BE2C (cell line): ENCODE measurements at regions not wholly inside any gene's neighbourhood (a gene's known extent, or its start where the extent isn't known, plus 50 kb on each side); places are given as distances from the start of the nearest gene placed in this dataset.

Source experiments
- DNase-seq: peaks from one replicate; pipeline ENCODE4 v3.0.0-alpha.2; 2020
- H3K27me3 ChIP-seq: fragments of 250-450 bp; sonication (Bioruptor Pico); 2 replicates; pipeline ENCODE4 v1.5.1; 2020; ENCODE audit warnings: mild to moderate bottlenecking
- H3K36me3 ChIP-seq: fragments of 250-450 bp; sonication (Bioruptor Pico); 2 replicates; pipeline ENCODE4 v1.5.1; 2020; ENCODE audit warnings: mild to moderate bottlenecking
- H3K4me1 ChIP-seq: fragments of 250-450 bp; sonication (Bioruptor Pico); 2 replicates; pipeline ENCODE4 v1.5.1; 2020
- H3K4me3 ChIP-seq: 2 replicates; pipeline ENCODE4 v1.5.1; 2011; ENCODE audit warnings: low read depth, low read length
- H3K9me3 ChIP-seq: fragments of 250-450 bp; sonication (Bioruptor Pico); 2 replicates; pipeline ENCODE4 v1.5.1; 2020
- CTCF ChIP-seq: IDR thresholded peaks from 2 replicates; pipeline ENCODE4 v1.5.1; 2012; ENCODE audit warnings: mild to moderate bottlenecking, low read depth, low read length

DNA sequence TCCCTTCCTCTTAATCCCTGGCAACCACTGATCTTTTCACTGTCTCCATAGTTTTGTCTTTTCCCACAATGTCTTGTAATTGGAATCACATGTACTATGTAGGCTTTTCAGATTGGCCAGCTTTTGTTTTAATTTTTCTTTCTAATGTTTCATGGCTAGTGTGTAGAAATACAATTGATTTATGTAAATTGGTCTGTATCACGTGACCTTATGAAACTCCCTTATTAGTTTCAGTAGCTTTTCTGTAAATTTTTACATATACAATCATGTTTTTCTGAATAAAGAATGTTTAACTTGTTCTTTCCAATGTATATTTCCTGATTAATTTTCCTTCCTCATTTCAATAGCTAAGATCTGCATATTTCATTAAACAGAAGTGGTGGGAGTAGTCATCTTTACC is 319.3 kb downstream of the MDFIC start:
- H3K9me3 ChIP-seq, result no peaks in the 10 kb centered on the region
- DNase-seq, result no peak
- TF ChIP-seq CTCF, result no peak
- H3K4me3 ChIP-seq, result no peak overlapping the region
- no peaks in the 10 kb centered on the region for H3K27me3 ChIP-seq
- no peaks in the 10 kb centered on the region for H3K4me1 ChIP-seq
- no peaks in the 10 kb centered on the region for H3K36me3 ChIP-seq

DNA sequence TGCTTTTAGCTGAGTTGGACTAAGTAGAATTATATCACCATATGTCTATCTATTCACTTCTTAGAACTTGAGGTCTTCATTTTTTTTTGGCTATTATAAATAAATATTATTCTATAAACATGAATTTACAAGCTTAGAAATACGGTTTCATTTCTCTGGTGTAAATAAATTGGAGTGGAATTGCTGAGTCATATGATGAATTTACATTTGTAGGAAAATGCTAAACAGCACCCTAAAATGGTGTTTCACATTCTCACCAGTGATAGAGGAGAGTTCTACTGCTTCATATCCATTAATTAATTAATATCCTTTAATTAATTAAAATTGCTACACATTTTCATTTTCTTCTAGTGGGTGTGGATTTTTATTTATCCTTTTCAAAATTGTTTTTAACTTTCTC is 318.3 kb downstream of the MDFIC start:
- TF ChIP-seq CTCF, result no peak
- Histone ChIP-seq H3K4me1 (no peaks in the 10 kb centered on the region), H3K4me3 (no peak overlapping the region), H3K36me3 (no peaks in the 10 kb centered on the region), H3K9me3 (no peaks in the 10 kb centered on the region), H3K27me3 (no peaks in the 10 kb centered on the region)
- no peak for DNase-seq

DNA sequence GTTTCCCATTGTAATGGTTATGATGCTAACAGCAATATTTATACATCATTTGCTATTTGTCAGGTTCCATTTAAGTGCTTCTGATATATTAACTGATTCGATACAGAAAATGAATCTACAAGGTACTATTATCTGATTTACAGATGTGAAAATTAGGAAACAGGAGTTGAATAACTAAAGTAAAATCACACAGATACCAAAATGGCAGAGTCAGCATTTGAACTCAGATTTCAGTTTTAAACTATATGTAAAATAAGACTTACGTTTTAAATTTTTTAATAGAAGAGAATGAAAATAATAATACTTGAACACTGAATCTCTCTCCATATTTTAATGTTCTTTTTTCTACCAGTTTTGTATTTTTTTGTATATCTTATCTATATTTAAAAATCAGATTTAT is 313.2 kb downstream of the MDFIC start:
- H3K9me3 ChIP-seq, result no peaks in the 10 kb centered on the region
- H3K27me3 ChIP-seq, result no peaks in the 10 kb centered on the region
- no peak for TF ChIP-seq CTCF
- no peaks in the 10 kb centered on the region for H3K36me3 ChIP-seq
- no peak overlapping the region for H3K4me3 ChIP-seq
- no peak for DNase-seq
- H3K4me1 ChIP-seq, result no peaks in the 10 kb centered on the region

- no peak for TF ChIP-seq CTCF
- H3K9me3 ChIP-seq, result no peaks in the 10 kb centered on the region
- no peaks in the 10 kb centered on the region for H3K27me3 ChIP-seq
- H3K4me3 ChIP-seq, result no peak overlapping the region
- DNase-seq, result no peak
- H3K4me1 ChIP-seq, result no peaks in the 10 kb centered on the region
- no peaks in the 10 kb centered on the region for H3K36me3 ChIP-seq
Measured at GRCh38 chr7:115233809-115234208, 311.9 kb downstream of the MDFIC start.

DNA sequence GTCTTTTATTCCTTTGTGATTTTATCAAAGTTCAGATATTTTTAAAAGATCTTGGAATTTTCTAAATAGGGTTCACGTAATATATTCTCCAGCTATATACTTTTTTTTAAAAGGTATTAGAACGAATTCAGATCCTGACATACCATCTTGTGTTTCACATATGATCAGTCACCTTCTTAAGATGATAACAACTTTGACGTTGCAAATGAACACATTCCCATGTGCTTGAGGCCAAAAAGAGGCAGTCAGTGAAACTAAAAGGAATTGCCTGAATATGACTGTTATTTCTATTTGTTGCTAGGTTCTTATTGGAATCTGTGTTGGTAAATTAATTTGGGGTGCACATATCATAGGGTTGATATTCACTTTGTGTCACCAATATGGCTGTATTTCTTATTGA is 310.1 kb downstream of the MDFIC start:
- no peaks in the 10 kb centered on the region for H3K36me3 ChIP-seq
- no peaks in the 10 kb centered on the region for H3K4me1 ChIP-seq
- H3K9me3 ChIP-seq, result no peaks in the 10 kb centered on the region
- H3K4me3 ChIP-seq, result no peak overlapping the region
- no peak for TF ChIP-seq CTCF
- DNase-seq, result no peak
- H3K27me3 ChIP-seq, result no peaks in the 10 kb centered on the region

DNA sequence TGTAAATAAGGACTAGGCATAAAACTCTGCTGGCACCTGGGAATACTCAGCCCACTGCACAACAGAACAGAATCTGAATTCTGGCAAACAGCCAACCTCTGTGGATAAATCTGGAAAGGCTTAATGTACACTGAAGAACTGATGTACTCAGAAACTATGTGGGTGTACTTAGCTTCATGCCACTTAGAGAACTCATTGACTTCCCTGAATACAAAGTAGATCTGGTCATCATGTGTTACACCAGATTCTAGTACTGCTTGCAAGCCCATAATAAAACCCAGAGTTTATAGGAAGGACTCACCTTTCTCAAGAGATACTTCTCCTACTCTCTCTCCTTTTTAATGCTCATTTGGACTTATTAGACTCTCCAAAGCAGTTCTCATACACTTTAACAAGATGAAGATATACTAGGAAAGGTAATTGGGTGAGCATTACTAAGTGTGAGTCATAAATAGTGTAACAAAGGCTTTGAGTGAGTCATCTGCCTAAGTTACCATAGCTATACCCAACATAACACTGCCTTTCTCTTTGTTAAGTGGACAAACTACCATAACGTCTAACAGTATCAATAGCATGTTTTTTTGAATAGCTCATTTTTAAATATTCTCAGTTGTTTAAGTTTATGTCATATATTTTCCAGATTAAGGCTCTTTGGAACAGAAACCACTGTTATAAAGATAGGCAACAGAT is 309.1 kb downstream of the MDFIC start:
- no peaks in the 10 kb centered on the region for H3K36me3 ChIP-seq
- peak; percentile 24 for DNase-seq
- H3K4me1 ChIP-seq, result no peaks in the 10 kb centered on the region
- H3K4me3 ChIP-seq, result no peak overlapping the region
- no peaks in the 10 kb centered on the region for H3K27me3 ChIP-seq
- no peaks in the 10 kb centered on the region for H3K9me3 ChIP-seq
- TF ChIP-seq CTCF, result no peak
